CD4-positive, alpha-beta T cell treated with Interleukin-21 for 1 hour (primary cell): ENCODE measurements at regions not wholly inside any gene's neighbourhood (a gene's known extent, or its start where the extent isn't known, plus 50 kb on each side); places are given as distances from the start of the nearest gene placed in this dataset.
"Not testable (repeated sequence)": the region's sequence is repeated elsewhere in the genome, so short reads cannot be mapped to it uniquely, and the experiment has no call there.

ENCODE experiments used
- DNase-seq: peaks from one replicate; pipeline ENCODE4 v3.0.0-alpha.2; 2020

- no peak for DNase-seq
These were observed 133.4 kb downstream of the TPRA1 start for GRCh38 chr3:127457094-127457475.

- DNase-seq: no peak
These were observed 134.0 kb downstream of the TPRA1 start for GRCh38 chr3:127456471-127457093.

DNA sequence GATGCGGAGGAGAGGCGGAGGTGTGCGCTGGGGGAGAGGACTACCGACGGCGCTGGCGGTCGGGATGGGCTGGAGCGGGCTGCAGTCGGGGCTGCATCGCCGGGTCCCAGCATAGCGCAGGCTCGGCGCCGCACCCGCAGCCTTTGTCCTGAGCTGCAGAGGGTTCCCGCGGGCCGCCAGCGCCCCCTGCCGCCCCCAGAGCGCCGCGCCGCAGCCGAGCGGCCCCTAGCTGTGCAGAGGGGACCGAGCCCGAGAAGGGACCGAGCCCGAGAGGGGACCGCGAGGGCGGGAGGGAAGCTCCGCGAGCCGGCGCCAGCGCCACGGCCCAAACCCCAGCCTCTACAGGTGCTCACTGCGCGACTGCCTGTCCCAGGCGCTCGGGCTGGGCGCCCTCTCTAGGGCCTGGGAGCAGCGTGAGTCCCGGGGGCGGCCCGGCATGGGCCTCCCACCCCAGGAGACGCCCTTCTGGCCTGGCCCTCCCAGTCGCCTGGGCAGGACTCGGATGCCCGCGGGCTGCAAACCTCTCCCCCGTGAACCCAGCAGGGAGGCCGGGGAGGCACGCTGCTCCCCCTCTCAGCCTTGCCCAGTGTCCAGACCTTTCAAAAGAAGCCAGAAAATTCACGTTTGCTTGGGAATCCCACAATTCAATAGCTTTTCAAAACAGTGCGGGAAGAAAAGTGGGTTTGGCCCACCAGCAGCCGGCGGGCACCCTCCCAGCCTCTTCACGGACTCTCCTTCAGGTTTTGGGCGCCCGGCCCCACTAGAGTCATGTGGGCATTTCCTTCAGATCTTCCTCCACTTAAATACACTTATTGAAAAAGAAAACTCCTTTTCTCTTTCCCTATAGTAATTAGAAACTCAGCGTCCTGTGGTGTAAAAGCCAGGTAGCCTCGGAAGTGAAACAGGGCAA is 134.7 kb downstream of the TPRA1 start:
- peak; percentile 35 for DNase-seq

- no peak for DNase-seq
These were observed 135.6 kb downstream of the TPRA1 start for GRCh38 chr3:127454968-127455367.

DNA sequence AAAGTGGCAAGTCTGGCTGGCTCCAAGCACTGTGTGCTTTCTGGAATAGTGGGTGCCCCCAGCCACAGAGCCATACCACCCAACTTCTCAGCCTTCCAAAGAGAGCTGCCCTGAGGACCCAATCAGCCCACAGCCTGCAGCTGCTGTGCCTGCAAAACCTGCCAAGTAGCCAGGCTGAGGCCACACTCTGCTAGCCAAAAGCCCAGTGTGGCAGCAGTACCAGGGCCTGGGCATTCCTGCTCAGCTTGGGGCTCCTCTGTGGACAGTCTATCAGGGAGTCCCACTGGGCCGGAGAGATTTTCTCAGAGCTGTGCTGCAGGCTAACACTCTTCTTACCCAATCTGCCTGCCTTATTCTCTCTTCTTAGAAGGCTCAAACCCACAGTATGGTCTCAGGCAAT is 136.5 kb downstream of the TPRA1 start:
- DNase-seq: no peak

DNA sequence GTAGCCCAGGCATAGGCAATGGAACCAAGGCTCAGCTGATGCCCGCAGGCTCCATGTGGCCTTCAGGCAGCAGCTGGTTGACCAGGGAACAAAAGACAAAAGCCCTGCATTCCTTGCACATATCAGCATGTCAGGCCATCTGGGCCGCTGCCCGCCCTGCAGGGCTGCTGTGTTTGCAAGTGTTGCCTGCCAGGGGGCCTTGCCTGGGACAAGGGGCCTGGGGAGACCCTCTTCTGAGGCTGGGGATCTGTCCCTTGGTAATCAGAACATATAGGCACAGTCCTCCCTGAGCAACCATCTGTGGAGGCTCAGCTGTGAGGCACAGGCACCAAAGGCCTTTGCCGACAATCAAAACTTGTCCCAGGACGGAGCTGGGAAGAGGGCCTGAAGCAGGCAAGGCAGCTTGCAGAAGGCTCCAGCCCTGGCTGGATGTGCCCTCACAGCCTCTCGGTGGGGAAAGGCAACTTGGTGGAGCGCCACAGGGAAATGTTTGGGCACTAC is 138.2 kb downstream of the TPRA1 start:
- no peak for DNase-seq

- DNase-seq: no peak
These were observed 139.2 kb downstream of the TPRA1 start for GRCh38 chr3:127451321-127451720.

- DNase-seq: no peak
These were observed 140.2 kb downstream of the TPRA1 start for GRCh38 chr3:127450331-127450730.

DNA sequence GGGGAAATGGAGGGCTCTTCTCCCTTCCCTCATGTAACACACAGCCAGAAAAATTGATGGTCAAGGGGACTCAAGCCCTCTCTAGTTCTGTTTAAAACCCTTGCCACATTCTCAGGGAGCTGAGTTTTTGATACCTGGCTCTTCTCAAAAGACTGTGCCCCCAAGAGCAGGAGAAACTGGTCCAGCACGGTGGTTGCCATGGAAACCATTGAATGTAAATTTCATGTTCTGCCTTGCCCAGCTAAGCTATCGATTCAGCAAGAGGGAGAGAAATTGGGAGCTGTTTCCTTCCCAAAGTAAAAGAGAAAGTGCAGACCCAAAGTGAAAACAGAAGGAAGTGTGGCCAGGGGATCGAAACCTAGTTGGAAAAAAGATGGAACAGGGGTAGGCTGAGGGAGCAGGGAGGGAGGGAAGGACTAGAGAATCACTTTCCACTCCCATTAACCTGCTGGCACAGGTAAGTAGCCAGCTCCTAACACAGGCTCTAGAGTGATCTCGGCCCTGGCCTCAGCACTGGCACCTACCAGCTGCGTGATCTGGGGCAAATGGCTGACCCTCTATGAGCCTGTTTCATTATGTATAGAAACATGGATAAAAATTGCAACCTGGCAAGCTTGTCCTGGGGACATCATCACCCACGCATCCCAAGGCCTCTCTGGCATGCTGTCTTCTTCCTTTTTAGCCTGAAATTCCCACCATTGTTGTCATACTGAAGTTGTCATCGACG is 140.9 kb downstream of the TPRA1 start:
- DNase-seq: no peak

DNA sequence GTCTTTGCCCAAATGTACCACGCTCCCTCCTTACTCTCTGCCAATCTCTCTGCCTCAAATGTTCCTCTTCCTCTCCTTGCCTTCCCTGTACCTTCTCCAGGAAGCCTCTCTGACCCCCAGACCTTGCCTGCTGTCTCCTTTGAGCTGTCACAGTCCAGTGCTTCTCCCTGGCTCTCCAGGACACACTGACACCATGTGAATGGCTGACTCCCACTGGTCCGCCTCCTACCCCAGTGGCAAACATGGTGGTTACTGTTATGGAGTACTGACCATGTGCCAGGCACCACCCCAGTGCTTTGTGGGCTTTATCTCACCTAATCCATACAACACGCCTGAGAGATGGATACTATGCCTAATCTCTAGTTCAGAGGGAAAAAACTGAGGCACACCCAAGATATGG is 141.9 kb downstream of the TPRA1 start:
- no peak for DNase-seq

GRCh38 chr3:127448161-127448561 is 142.4 kb downstream of the TPRA1 start:
- no peak for DNase-seq

- no peak for DNase-seq
These were observed 143.8 kb downstream of the TPRA1 start for GRCh38 chr3:127446756-127447155.

DNA sequence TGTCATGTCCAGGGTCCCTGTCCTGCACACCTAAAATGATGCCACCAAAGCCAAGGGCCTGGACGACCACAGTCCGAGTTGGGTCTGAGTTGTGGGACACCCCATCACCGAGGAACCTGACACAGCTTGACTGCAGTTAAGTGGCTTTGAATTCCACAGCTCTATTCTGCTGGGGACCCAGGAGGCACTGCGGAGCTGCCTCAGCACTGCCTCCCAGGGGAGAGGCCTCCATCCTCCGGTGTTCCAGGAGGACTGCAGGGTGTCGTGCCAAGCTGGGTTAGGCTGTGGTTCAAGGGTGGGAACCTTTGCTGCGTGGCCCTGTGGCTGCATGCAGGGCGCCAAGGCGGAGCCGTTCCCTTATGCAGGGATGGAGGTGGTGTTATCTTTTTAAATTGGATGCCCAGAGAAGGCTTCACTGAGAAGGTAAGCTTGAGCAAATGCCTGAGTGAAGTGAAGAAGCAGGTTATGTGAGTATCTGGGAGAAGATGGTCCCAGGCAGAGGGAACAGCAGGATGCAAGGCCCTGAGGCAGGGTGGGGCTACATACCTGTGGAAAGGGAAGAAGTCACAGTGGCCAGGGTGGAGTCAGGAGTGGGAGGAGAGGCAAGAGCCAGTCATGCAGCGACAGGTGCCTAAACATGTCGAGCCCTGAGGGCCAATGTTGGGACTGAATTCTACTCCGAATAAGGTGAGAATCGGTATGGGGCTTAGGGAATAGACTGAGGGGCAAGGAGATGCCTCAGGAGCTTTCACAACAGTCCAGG is 144.8 kb downstream of the TPRA1 start:
- no peak for DNase-seq

- no peak for DNase-seq
These were observed 145.8 kb downstream of the TPRA1 start for GRCh38 chr3:127444761-127445160.

DNA sequence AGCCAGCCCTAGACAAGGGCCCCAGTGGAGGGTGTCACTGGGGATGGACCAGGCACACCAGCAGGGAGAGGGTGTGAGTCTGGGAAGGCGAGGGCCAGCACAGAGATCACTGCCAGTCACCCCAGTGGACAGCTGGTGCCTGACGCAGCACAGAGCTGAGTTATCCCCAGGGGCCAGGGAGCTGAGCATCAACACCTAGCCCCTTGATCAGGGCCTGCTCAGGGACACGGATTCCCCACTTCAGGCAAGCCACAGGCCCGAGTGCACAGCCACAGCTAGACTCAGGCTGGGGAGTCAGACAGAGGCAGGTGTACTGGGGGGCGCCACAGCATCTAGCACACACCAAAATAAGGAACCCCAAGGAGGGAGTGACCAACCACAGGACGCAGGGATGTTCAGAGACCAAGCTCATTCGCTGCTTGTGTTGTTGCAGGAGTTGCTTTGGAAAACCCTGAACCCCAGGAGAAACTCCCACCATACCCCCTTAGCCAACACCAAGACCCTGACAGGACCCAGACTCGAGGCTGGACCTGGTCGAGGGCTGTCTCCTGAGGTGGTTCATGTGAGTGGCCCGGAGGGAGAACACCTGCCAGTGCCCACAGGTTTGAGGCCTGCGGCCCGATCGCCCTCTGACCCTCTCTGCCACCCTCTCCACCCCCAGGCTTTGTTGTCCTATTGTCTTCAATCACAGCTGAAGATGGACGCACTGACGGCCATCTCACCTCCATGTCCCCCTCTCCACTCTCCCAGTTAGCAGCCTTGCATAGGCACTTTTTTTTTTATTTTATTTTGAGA is 146.8 kb downstream of the TPRA1 start:
- DNase-seq: no peak

GRCh38 chr3:127442506-127442905 is 148.0 kb downstream of the TPRA1 start:
- DNase-seq: no peak

- no peak for DNase-seq
These were observed 148.8 kb downstream of the TPRA1 start for GRCh38 chr3:127441764-127442163.

GRCh38 chr3:127440384-127440783 is 150.1 kb downstream of the TPRA1 start:
- no peak for DNase-seq

DNA sequence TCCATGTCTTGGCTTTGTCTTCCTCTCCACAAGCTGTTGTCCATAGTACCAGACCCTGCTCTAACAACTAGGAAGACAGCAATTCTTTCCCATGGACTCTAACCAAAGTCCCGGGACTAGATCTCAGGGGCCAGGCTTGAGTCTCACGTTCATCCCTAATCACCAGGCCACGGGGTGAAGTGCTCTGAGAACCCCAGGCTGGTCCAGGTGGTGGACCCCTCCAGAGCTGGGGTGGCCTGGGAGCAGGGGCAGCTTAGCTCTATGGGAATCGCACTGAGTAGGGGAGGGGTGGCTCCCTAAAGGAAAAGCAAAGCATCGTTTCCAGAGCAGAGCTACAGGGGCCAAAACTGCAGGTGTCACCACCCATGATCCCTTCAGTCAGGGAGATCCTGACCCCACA is 150.9 kb downstream of the TPRA1 start:
- no peak for DNase-seq

DNA sequence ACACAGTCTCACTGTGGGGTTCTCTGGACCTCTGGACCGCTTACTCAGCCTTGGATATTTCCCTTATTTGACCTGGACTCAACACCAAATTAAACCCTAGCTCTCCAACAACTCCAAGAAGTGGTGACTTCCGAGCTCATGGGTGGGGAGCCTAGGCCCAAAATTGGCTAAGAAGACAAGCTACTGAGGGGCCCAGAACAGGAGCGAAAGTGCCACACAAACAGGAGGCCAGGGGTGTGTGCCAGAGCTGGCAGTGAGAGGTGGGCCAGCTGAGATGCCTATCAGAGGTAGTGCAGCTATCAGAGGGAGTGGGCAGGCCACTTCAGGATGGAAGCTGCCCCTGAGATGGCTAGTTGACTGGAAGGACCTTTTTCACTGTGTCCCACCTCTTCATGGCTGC is 151.1 kb upstream of the PRR20G start:
- DNase-seq: no peak

GRCh38 chr3:127438371-127438770 is 150.5 kb upstream of the PRR20G start:
- DNase-seq: no peak

- not testable (repeated sequence) for DNase-seq
These were observed 147.5 kb upstream of the PRR20G start for GRCh38 chr3:127435299-127435698.
